ENCODE measurements at regions not wholly inside any gene's neighbourhood (a gene's known extent, or its start where the extent isn't known, plus 50 kb on each side); places are given as distances from the start of the nearest gene placed in this dataset.

- no peaks in the 10 kb centered on the region for H3K9me3 Mint-ChIP-seq
- no peak overlapping the region for H3K4me3 Mint-ChIP-seq
- H3K36me3 Mint-ChIP-seq, result no peaks in the 10 kb centered on the region
- H3K27me3 Mint-ChIP-seq, result peaks cover 23% of the 10 kb centered on the region
- H3K27ac Mint-ChIP-seq, result no peak overlapping the region
- no peak for DNase-seq (ENCODE audit: low spot score in 2 of 2)
- peaks cover 3% of the 10 kb centered on the region for H3K4me1 Mint-ChIP-seq
- no peak for ATAC-seq (ENCODE audit: low read depth)
These were observed 144.6 kb upstream of the PRSS1 start for GRCh38 chr7:142604671-142605070.

GRCh38 chr7:142603870-142604448 lies 145.3 kb upstream of the PRSS1 start:
- peaks cover 20% of the 10 kb centered on the region for H3K27me3 Mint-ChIP-seq
- H3K4me3 Mint-ChIP-seq, result no peak overlapping the region
- DNase-seq (ENCODE audit: low spot score in 2 of 2) (peak; percentile 46 to 47), ATAC-seq (ENCODE audit: low read depth) (peak; percentile 49)
- no peaks in the 10 kb centered on the region for H3K36me3 Mint-ChIP-seq
- no peaks in the 10 kb centered on the region for H3K9me3 Mint-ChIP-seq
- H3K27ac Mint-ChIP-seq, result no peak overlapping the region
- peaks cover 3% of the 10 kb centered on the region for H3K4me1 Mint-ChIP-seq

DNA sequence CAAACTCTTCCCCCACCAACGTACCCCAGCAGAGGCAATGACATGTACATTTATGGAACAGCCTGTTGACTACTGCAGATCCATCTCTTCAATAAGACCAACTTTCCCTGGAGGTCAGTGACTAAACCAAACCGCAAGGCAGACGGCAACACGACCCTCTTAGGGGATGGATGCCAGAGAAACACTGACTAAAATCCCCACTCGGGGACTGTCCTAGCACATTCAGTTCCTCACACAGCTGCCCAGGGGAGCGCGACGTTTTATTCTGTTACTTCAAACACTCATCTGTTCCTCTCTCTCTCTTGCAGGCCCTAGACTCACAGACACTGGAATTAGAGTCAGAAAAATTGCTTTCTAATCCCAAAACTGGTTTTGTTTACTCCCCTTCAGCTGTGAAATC lies 146.5 kb upstream of the PRSS1 start:
- ATAC-seq (ENCODE audit: low read depth), result no peak
- Mint-ChIP-seq H3K36me3 (no peaks in the 10 kb centered on the region), H3K4me3 (no peak overlapping the region), H3K4me1 (peaks cover 3% of the 10 kb centered on the region), H3K9me3 (no peaks in the 10 kb centered on the region), H3K27ac (no peak overlapping the region), H3K27me3 (peaks cover 22% of the 10 kb centered on the region)
- no peak for DNase-seq (ENCODE audit: low spot score in 2 of 2)

- H3K9me3 Mint-ChIP-seq, result no peaks in the 10 kb centered on the region
- DNase-seq (ENCODE audit: low spot score in 2 of 2) (no peak), ATAC-seq (ENCODE audit: low read depth) (no peak)
- no peak overlapping the region for H3K4me3 Mint-ChIP-seq
- H3K36me3 Mint-ChIP-seq, result no peaks in the 10 kb centered on the region
- no peak overlapping the region for H3K27ac Mint-ChIP-seq
- peaks cover 3% of the 10 kb centered on the region for H3K4me1 Mint-ChIP-seq
- peaks cover 20% of the 10 kb centered on the region for H3K27me3 Mint-ChIP-seq
These were observed 147.1 kb upstream of the PRSS1 start for GRCh38 chr7:142602183-142602582.

DNA sequence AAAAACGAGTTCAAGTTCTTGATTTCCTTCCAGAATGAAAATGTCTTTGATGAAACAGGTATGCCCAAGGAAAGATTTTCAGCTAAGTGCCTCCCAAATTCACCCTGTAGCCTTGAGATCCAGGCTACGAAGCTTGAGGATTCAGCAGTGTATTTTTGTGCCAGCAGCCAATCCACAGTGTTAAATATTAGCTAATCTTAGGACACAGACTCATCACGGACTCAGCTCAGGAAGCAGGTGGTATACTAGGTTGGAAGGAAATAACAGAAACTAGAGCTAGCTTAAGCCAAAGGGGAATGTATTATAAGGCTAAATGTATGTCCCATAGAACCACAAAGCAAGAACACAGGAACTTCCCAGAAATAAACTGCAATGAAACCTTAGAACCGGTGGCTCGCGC lies 151.0 kb upstream of the PRSS1 start:
- peaks cover 16% of the 10 kb centered on the region for H3K27me3 Mint-ChIP-seq
- no peaks in the 10 kb centered on the region for H3K4me1 Mint-ChIP-seq
- no peaks in the 10 kb centered on the region for H3K36me3 Mint-ChIP-seq
- H3K9me3 Mint-ChIP-seq, result no peaks in the 10 kb centered on the region
- DNase-seq (ENCODE audit: low spot score in 2 of 2), result no peak
- H3K27ac Mint-ChIP-seq, result no peak overlapping the region
- H3K4me3 Mint-ChIP-seq, result no peak overlapping the region
- no peak for ATAC-seq (ENCODE audit: low read depth)

DNA sequence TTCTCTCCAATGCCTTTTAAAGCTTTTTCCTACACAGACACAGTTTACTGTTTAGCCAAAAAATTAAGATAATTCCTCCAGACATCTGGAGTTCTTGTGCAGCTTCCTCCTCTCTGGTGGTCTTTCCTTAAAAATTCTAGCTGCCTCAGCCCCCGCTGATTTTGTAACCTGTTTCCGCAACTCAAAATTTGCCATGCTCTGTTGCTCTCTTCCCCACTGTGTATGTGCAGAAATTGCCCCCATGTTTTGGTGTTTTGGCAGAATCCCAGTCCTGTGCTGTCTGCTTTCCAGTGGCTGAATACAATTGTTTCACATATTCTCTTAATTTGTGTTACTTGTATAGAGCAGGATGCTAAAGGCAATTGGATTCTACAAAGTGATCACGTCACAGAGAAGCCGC lies 151.7 kb upstream of the PRSS1 start:
- Mint-ChIP-seq H3K4me1 (no peaks in the 10 kb centered on the region), H3K27me3 (peaks cover 16% of the 10 kb centered on the region), H3K36me3 (no peaks in the 10 kb centered on the region), H3K27ac (no peak overlapping the region), H3K9me3 (no peaks in the 10 kb centered on the region), H3K4me3 (no peak overlapping the region)
- DNase-seq (ENCODE audit: low spot score in 2 of 2), result no peak
- ATAC-seq (ENCODE audit: low read depth), result no peak

DNA sequence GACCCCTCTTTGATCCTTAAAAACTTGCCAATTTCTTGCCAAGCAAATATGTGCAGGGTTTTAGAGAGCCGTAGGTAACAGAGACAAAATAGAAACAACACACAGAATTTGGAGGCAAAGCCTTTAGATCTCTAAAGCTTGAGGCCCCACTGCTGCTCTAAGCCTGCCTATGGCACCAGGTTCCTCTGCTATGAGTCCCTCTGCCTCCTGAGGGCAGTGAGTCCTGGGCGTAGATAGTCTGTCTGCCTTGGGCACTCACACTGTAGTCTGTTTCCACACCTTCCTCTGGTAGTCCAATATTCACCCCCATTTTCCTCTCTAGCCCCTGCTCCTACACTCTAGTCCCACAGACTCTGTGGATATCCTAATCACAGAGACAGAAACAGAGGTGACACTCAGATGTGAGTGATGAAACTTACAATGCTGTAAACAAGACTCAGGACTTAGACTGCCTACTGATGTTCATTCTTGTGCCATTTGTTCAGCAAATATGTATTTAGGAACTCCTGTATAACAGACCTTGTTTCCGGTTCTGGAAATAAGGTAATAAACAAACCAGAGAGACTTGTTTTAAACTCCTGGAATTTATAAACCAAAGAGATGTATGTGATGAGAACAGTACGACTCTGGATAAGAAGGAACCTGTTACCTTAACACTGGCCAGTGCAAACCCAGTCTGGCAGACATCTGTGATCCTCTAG lies 153.3 kb upstream of the PRSS1 start:
- no peaks in the 10 kb centered on the region for H3K36me3 Mint-ChIP-seq
- no peaks in the 10 kb centered on the region for H3K4me1 Mint-ChIP-seq
- no peak for ATAC-seq (ENCODE audit: low read depth)

DNA sequence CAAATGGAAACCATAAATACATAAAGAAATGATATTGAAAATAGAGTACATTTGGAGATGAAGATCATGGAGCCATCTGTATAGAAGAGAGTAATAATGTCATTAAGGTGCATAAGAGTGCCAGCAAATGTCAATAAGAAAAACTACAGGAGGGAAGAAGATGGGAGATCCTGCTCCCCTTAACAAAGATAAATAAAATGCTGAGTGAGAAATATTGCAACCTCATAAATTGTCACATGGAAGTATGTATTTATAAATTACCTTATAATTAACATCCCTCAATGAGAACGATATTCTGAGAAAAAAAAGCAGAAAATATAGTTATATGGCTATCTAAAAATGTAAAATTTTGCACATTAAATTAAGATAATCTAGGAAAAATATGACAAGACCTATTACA lies 155.2 kb upstream of the PRSS1 start:
- DNase-seq (ENCODE audit: low spot score in 2 of 2) (no peak), ATAC-seq (ENCODE audit: low read depth) (no peak)
- peaks cover 14% of the 10 kb centered on the region for H3K27me3 Mint-ChIP-seq
- no peaks in the 10 kb centered on the region for H3K36me3 Mint-ChIP-seq
- H3K9me3 Mint-ChIP-seq, result no peaks in the 10 kb centered on the region
- H3K4me1 Mint-ChIP-seq, result no peaks in the 10 kb centered on the region
- H3K4me3 Mint-ChIP-seq, result no peak overlapping the region
- no peak overlapping the region for H3K27ac Mint-ChIP-seq

More for the DNA sequence above, 153.3 kb upstream of the PRSS1 start:
- Mint-ChIP-seq H3K9me3 (no peaks in the 10 kb centered on the region), H3K27me3 (peaks cover 16% of the 10 kb centered on the region), H3K4me3 (no peak overlapping the region), H3K27ac (no peak overlapping the region)
- DNase-seq (ENCODE audit: low spot score in 2 of 2), result no peak

GRCh38 chr7:142593106-142593505 lies 156.2 kb upstream of the PRSS1 start:
- Mint-ChIP-seq H3K27ac (no peak overlapping the region), H3K4me3 (no peak overlapping the region), H3K27me3 (peaks cover 12% of the 10 kb centered on the region)

GRCh38 chr7:142592664-142593063 lies 156.6 kb upstream of the PRSS1 start:
- Mint-ChIP-seq H3K9me3 (no peaks in the 10 kb centered on the region), H3K4me1 (no peaks in the 10 kb centered on the region), H3K27ac (no peak overlapping the region), H3K27me3 (peaks cover 10% of the 10 kb centered on the region), H3K36me3 (no peaks in the 10 kb centered on the region), H3K4me3 (no peak overlapping the region)
- DNase-seq (ENCODE audit: low spot score in 2 of 2), result no peak
- no peak for ATAC-seq (ENCODE audit: low read depth)

More at GRCh38 chr7:142593106-142593505, 156.2 kb upstream of the PRSS1 start:
- Mint-ChIP-seq H3K4me1 (no peaks in the 10 kb centered on the region), H3K9me3 (no peaks in the 10 kb centered on the region), H3K36me3 (no peaks in the 10 kb centered on the region)
- ATAC-seq (ENCODE audit: low read depth) (no peak), DNase-seq (ENCODE audit: low spot score in 2 of 2) (no peak)

GRCh38 chr7:142592231-142592630 lies 157.0 kb upstream of the PRSS1 start:
- no peak for ATAC-seq (ENCODE audit: low read depth)
- no peak overlapping the region for H3K27ac Mint-ChIP-seq
- no peaks in the 10 kb centered on the region for H3K4me1 Mint-ChIP-seq
- DNase-seq (ENCODE audit: low spot score in 2 of 2), result no peak
- peaks cover 9% of the 10 kb centered on the region for H3K27me3 Mint-ChIP-seq
- no peaks in the 10 kb centered on the region for H3K36me3 Mint-ChIP-seq
- no peak overlapping the region for H3K4me3 Mint-ChIP-seq
- H3K9me3 Mint-ChIP-seq, result no peaks in the 10 kb centered on the region

DNA sequence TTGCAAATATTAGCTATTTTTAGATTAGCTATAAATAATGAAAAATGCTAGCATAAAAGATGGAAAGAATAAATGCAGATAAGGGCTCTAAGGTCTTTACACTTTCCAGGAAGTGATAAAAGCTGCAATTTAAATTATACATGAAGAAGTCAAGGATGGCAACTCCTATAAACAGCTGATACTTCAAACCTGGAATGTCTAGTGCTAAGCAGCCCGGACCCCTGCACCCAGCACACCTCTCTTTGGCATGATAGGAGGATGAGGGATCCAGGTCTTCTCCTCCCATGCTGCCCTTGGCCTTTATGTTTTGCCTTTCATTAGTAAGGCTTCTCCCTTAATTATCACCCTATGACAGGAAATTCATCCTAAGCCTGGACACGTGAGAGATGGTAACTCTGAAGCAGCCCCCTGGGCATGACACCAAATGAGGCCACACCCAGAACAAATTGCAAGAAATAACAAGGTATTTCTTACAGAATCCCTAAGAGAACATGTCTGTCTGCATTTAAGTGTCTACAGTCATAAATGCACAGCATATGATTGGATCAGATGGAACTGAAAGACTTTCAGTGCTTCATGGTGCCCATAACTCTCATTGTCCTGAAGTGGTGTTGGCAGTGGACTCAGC lies 158.3 kb upstream of the PRSS1 start:
- no peak overlapping the region for H3K27ac Mint-ChIP-seq
- ATAC-seq (ENCODE audit: low read depth) (no peak), DNase-seq (ENCODE audit: low spot score in 2 of 2) (no peak)
- H3K36me3 Mint-ChIP-seq, result no peaks in the 10 kb centered on the region
- no peaks in the 10 kb centered on the region for H3K4me1 Mint-ChIP-seq
- H3K27me3 Mint-ChIP-seq, result peaks cover 6% of the 10 kb centered on the region
- no peaks in the 10 kb centered on the region for H3K9me3 Mint-ChIP-seq
- H3K4me3 Mint-ChIP-seq, result no peak overlapping the region

GRCh38 chr7:142590077-142590476 lies 159.2 kb upstream of the PRSS1 start:
- no peaks in the 10 kb centered on the region for H3K36me3 Mint-ChIP-seq
- no peak for DNase-seq (ENCODE audit: low spot score in 2 of 2)
- no peaks in the 10 kb centered on the region for H3K4me1 Mint-ChIP-seq
- H3K27ac Mint-ChIP-seq, result no peak overlapping the region
- no peak for ATAC-seq (ENCODE audit: low read depth)
- H3K4me3 Mint-ChIP-seq, result no peak overlapping the region
- H3K9me3 Mint-ChIP-seq, result no peaks in the 10 kb centered on the region
- peaks cover 5% of the 10 kb centered on the region for H3K27me3 Mint-ChIP-seq

GRCh38 chr7:142587578-142588191 lies 161.6 kb upstream of the PRSS1 start:
- Mint-ChIP-seq H3K4me1 (no peaks in the 10 kb centered on the region), H3K4me3 (no peak overlapping the region), H3K36me3 (no peaks in the 10 kb centered on the region), H3K27ac (no peak overlapping the region), H3K9me3 (no peaks in the 10 kb centered on the region), H3K27me3 (peaks cover 1% of the 10 kb centered on the region)
- DNase-seq (ENCODE audit: low spot score in 2 of 2) (peak in 1 of 2 donors; percentile 12), ATAC-seq (ENCODE audit: low read depth) (peak; percentile 78)

Measured in memory B cell (primary cell).